HepG2 (cell line): ENCODE measurements at regions not wholly inside any gene's neighbourhood (a gene's known extent, or its start where the extent isn't known, plus 50 kb on each side); places are given as distances from the start of the nearest gene placed in this dataset.

Experiments
- ATAC-seq: fragments of 200-7000 bp; cut with Tn5 transposase; 3 replicates; pipeline ENCODE4 v1.9.1; 2020; ENCODE audit warnings: mild to moderate bottlenecking, moderate library complexity
- BruUV-seq: library from RNA; stranded (reverse); fragments of 400-500 nt; replicated peaks from 2 replicates; lab custom pipeline; 2021; lab: Mats Ljungman, UMichigan
- CTCF ChIA-PET: fragments of 300-600 bp; formaldehyde crosslinking; extraction: SDS; loops from one replicate; lab custom pipeline; 2021; ENCODE audit warnings: low total read pairs, inconsistent platforms, low intra/inter-chr PET ratio; lab: Yijun Ruan, JAX
- POLR2A ChIA-PET: fragments of 350-600 bp; sonication (Branson Sonifier 250); formaldehyde crosslinking; loops from one replicate; lab custom pipeline; 2020; ENCODE audit warnings: antibody characterized with exemption, inconsistent platforms; lab: Yijun Ruan, JAX
- DNase-seq: peaks from one replicate; pipeline ENCODE4 v3.0.0-alpha.2; 2015; ENCODE audit warnings: low spot score
- FAIRE-seq: peaks from 3 replicates; lab custom pipeline; 2011; peaks lifted over from hg19 to GRCh38; lab: Jason Lieb, UNC
- H2AFZ ChIP-seq: one replicate; pipeline ENCODE4 v1.6.1; 2011; ENCODE audit warnings: low read length, inconsistent platforms
- H3K27ac ChIP-seq: fragments of 300-600 bp; 3 replicates; pipeline ENCODE4 v1.8.0; 2011; ENCODE audit warnings: mixed run types, mild to moderate bottlenecking, mixed read lengths, low read length, inconsistent platforms; ENCODE audit not compliant: insufficient read depth; ENCODE audit errors: extremely low read length
- H3K27me3 ChIP-seq, 2 experiments: fragments of 200-600 bp in 1 of 2; 2 replicates in 1 of 2; 3 replicates in 1 of 2; pipeline versions ENCODE4 v1.6.0 to v1.8.0; 2011; ENCODE audit warnings: low read length in 2 of 2, mild to moderate bottlenecking in 2 of 2, moderate library complexity in 2 of 2, inconsistent platforms in 1 of 2; ENCODE audit not compliant: insufficient read depth in 2 of 2, control insufficient read depth in 1 of 2
- H3K36me3 ChIP-seq, 2 experiments: fragments of 200-600 bp in 1 of 2; replicated peaks in 1 of 2; 2 replicates in 1 of 2; 3 replicates in 1 of 2; pipeline versions ENCODE4 v1.5.1 to v1.8.0; 2011; ENCODE audit warnings: low read length in 2 of 2, inconsistent platforms in 1 of 2; ENCODE audit not compliant: insufficient read depth in 2 of 2, control insufficient read depth in 1 of 2
- H3K4me1 ChIP-seq: 2 replicates; pipeline ENCODE4 v1.5.1; 2012; ENCODE audit warnings: low read length, inconsistent platforms; ENCODE audit not compliant: insufficient read depth
- H3K4me2 ChIP-seq: 2 replicates; pipeline ENCODE4 v1.6.0; 2011; ENCODE audit warnings: low read depth, low read length, inconsistent platforms
- H3K4me3 ChIP-seq, 3 experiments: fragments of 200-600 bp in 1 of 3; sonication (generic), shearing (Covaris generic) in 1 of 3; replicated peaks in 1 of 3; 2 replicates each; pipeline ENCODE4 v1.5.1; 2011 to 2016; ENCODE audit warnings: low read length in 3 of 3, inconsistent platforms in 2 of 3, low read depth in 2 of 3, mild to moderate bottlenecking in 2 of 3, control low read depth in 1 of 3, mixed read lengths in 1 of 3; ENCODE audit not compliant: insufficient read depth in 1 of 3
- H3K79me2 ChIP-seq: one replicate; pipeline ENCODE4 v1.6.1; 2011; ENCODE audit warnings: low read length, inconsistent platforms; ENCODE audit not compliant: insufficient read depth
- H3K9ac ChIP-seq: 2 replicates; pipeline ENCODE4 v1.6.0; 2011; ENCODE audit warnings: mild to moderate bottlenecking, low read depth, low read length, inconsistent platforms; ENCODE audit not compliant: insufficient read depth
- H3K9me3 ChIP-seq: 2 replicates; pipeline ENCODE4 v1.5.1; 2012; ENCODE audit warnings: mild to moderate bottlenecking, low read length
- H4K20me1 ChIP-seq: 2 replicates; pipeline ENCODE4 v1.6.0; 2011; ENCODE audit warnings: inconsistent platforms, mild to moderate bottlenecking, low read length, moderate library complexity; ENCODE audit not compliant: insufficient read depth
- CBX1 ChIP-seq: IDR thresholded peaks from one replicate; pipeline ENCODE4 v1.6.1; 2016; ENCODE audit warnings: antibody characterized with exemption, low read depth
- HCFC1 ChIP-seq: fragments of 150-350 bp; IDR thresholded peaks from 2 replicates; pipeline ENCODE4 v1.6.1; 2014; ENCODE audit warnings: low read depth, low read length
- HMG20B ChIP-seq: conservative IDR thresholded peaks from 2 replicates; pipeline ENCODE4 v1.6.1; 2016; ENCODE audit warnings: missing genetic modification reagents, missing compliant biosample characterization
- MAF1 ChIP-seq: sonication (generic); formaldehyde crosslinking; IDR thresholded peaks from 2 replicates; pipeline ENCODE4 v1.5.0; 2020; ENCODE audit warnings: missing genetic modification reagents, borderline replicate concordance
- MXD4 ChIP-seq: IDR thresholded peaks from 2 replicates; pipeline ENCODE4 v1.6.1; 2016; ENCODE audit warnings: mild to moderate bottlenecking, missing biosample characterization, missing genetic modification reagents
- RELA ChIP-seq: sonication (generic); formaldehyde crosslinking; IDR thresholded peaks from 2 replicates; pipeline ENCODE4 v1.4.0; 2020; ENCODE audit warnings: missing genetic modification reagents
- TOPORS ChIP-seq: sonication (generic); formaldehyde crosslinking; IDR thresholded peaks from 2 replicates; pipeline ENCODE4 v1.8.0; 2023; ENCODE audit warnings: mild to moderate bottlenecking, missing genetic modification reagents
- ZBTB33 ChIP-seq: sonication (generic); formaldehyde crosslinking; IDR thresholded peaks from 2 replicates; pipeline ENCODE4 v1.4.0; 2020; ENCODE audit warnings: missing genetic modification reagents
- ZBTB34 ChIP-seq: sonication (generic); formaldehyde crosslinking; IDR thresholded peaks from 2 replicates; pipeline ENCODE4 v1.8.0; 2022; ENCODE audit warnings: mild to moderate bottlenecking, missing genetic modification reagents
- ZNF609 ChIP-seq: sonication (generic); formaldehyde crosslinking; IDR thresholded peaks from 2 replicates; pipeline ENCODE4 v1.4.0; 2020; ENCODE audit warnings: mild to moderate bottlenecking, missing genetic modification reagents, borderline replicate concordance
- ZNF7 ChIP-seq: IDR thresholded peaks from 2 replicates; pipeline ENCODE4 v1.6.1; 2016; ENCODE audit warnings: missing biosample characterization, missing genetic modification reagents
- in situ Hi-C: cut with HindIII; loops from 2 replicates; pipeline ENCODE4 v1.10.0; 2017; ENCODE audit warnings: low pct_unique_long_range_greater_than_20kb; ENCODE audit not compliant: extremely low pct_ligation_motif_present
- intact Hi-C: fragments of 100-400 bp; cut with micrococcal nuclease; formaldehyde crosslinking; loops from one replicate; pipeline ENCODE4 v1.10.0; 2022; ENCODE audit not compliant: unreplicated experiment

- Histone ChIP-seq H3K4me1 (no peaks in the 10 kb centered on the region), H3K4me3 (no peak overlapping the region), H4K20me1 (no peaks in the 10 kb centered on the region), H3K36me3 (no peaks in the 10 kb centered on the region), H3K9me3 (no peaks in the 10 kb centered on the region), H3K79me2 (no peaks in the 10 kb centered on the region), H3K4me2 (no peak overlapping the region), H3K27me3 (no peaks in the 10 kb centered on the region; a peak in 1 of 5 replicates), H3K9ac (no peak overlapping the region), H3K27ac (no peak overlapping the region), H2AFZ (no peak overlapping the region)
- no peak for DNase-seq
- CTCF ChIA-PET, result no interaction called here
- FAIRE-seq, result no peak
- BruUV-seq, result no TSS peak
- TF ChIP-seq MAF1 (CRISPR knock-in tag) (no peak), HCFC1 (no peak), CBX1 (no peak), MXD4 (no peak), ZNF609 (CRISPR knock-in tag) (no peak), ZNF7 (no peak), ZBTB33 (CRISPR knock-in tag) (no peak), ZBTB34 (no peak), HMG20B (no peak), RELA (no peak), TOPORS (CRISPR knock-in tag) (no peak)
- intact Hi-C loops (no loop called here), in situ Hi-C loops (no loop called here)
- POLR2A ChIA-PET, result no interaction called here
- no peak for ATAC-seq
Observed at GRCh38 chr5:34411470-34412346, 244.4 kb upstream of the RAI14 start.
